ENCODE measurements at regions not wholly inside any gene's neighbourhood (a gene's known extent, or its start where the extent isn't known, plus 50 kb on each side); places are given as distances from the start of the nearest gene placed in this dataset.

DNA sequence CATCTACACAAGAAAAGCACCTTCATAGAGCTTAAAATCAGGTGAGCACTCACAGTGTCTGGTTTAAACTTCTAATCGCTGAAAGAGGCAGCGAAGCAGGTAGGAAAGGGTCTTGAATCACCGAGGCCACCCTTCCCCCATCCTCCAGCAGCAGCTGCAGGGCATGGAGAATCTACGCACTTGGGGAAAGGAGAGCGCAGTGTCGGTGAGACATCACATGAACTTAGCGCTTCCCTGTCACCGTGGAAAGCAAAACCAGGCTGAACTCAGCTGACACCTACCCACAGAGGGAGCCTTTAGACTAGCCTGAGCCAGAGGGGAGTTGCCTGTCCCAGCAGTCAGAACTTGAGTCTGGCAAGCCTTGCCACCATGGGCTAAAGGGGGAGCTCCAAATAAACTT is 197.2 kb upstream of the ZFP42 start:
- no peak overlapping the region for H4K8ac ChIP-seq (ENCODE audit: extremely low read depth, insufficient read depth, low read length)
- ChIA-PET POLR2A (ENCODE audit: partially characterized antibody) (no interaction called here), CTCF (ENCODE audit: partially characterized antibody) (interaction anchor here (0.6 to 1.0 kb wide), 4 partner anchors 40 to 267 kb away, joined by 3 read pairs; no protein-coding TSS in a partner anchor)
- peak overlapping the region; percentile 75 for H2AFZ ChIP-seq (ENCODE audit: low read length)
- DNase-seq (ENCODE audit: low read depth in 1 of 2, low spot score in 2 of 2): no peak
- peak overlapping the region; percentile 5 for H2BK12ac ChIP-seq (ENCODE audit: low read depth, low read length)
- H3K4me2 ChIP-seq (ENCODE audit: insufficient read depth in 1 of 2, low read depth in 2 of 2, low read length in 2 of 2): peak overlapping the region; percentile 46 to 47
- H3K23ac ChIP-seq (ENCODE audit: insufficient read length): no peak overlapping the region
- H3K9ac ChIP-seq (replicated peaks in 1 of 4; ENCODE audit: extremely low read depth in 1 of 4, low read depth in 3 of 4, low read length in 3 of 4): no peak overlapping the region
- H3K4me3 ChIP-seq (ENCODE audit: extremely low read depth in 1 of 4, insufficient read depth in 2 of 4, low read depth in 3 of 4, low read length in 4 of 4): no peak overlapping the region
- peak overlapping the region; percentile 63; the same call in 1 of the 2 replicates for H2BK5ac ChIP-seq (ENCODE audit: low read depth, low read length)
- H3K18ac ChIP-seq (ENCODE audit: extremely low read depth, low read length): 0 out of 2 replicates have a peak overlapping the region, but pooled peaks have one; percentile 4
- no peak overlapping the region for H3K27ac ChIP-seq (ENCODE audit: low read depth, low read length)
- peak overlapping the region; percentile 62 for H2BK120ac ChIP-seq (replicated peaks; ENCODE audit: low read depth, low read length)
- H3K36me3 ChIP-seq (ENCODE audit: control insufficient read depth in 2 of 4, insufficient read depth in 4 of 4, low read length in 3 of 4): no peaks in the 10 kb centered on the region
- 65% methylated on average over 8 of the region's 8 CpGs; no CpG with 5 or more reads in 1 of the 2 experiments for WGBS, 2 experiments (ENCODE audit: extremely low coverage in 1 of 2, insufficient coverage in 1 of 2, insufficient read length in 1 of 2, insufficient replicate concordance in 2 of 2, low coverage in 1 of 2, low lambda C conversion rate in 2 of 2, missing lambda C conversion rate in 1 of 2)
- peak overlapping the region; percentile 40; the same call in 1 of the 2 replicates for H2BK20ac ChIP-seq (ENCODE audit: low read length)
- H3K79me1 ChIP-seq (ENCODE audit: low read depth, low read length): no peaks in the 10 kb centered on the region
- H3K14ac ChIP-seq (ENCODE audit: insufficient read length): no peak overlapping the region
- H4K91ac ChIP-seq (replicated peaks; ENCODE audit: insufficient read length, low read length): peak overlapping the region; percentile 15
- no peaks in the 10 kb centered on the region for H3K27me3 ChIP-seq (replicated peaks in 1 of 4; ENCODE audit: control insufficient read depth in 3 of 4, extremely low read depth in 1 of 4, insufficient read depth in 3 of 4, low read length in 3 of 4)
- H4K5ac ChIP-seq (ENCODE audit: insufficient read length, low read depth, low read length): peak overlapping the region; percentile 8
- peaks cover 3 to 8% (median 6%) of the 10 kb centered on the region in 4 experiments; a peak in 6 of 7 replicates for H3K4me1 ChIP-seq (replicated peaks in 1 of 4; ENCODE audit: control insufficient read depth in 3 of 4, insufficient read depth in 4 of 4, low read length in 3 of 4)
- no peaks in the 10 kb centered on the region for H3K79me2 ChIP-seq (ENCODE audit: control insufficient read depth in 1 of 2, insufficient read depth in 2 of 2, low read length in 2 of 2)
- no peaks in the 10 kb centered on the region; the same call in 1 of the 2 replicates for H3K23me2 ChIP-seq (ENCODE audit: low read depth, low read length)
- H2BK15ac ChIP-seq (ENCODE audit: low read length): no peak overlapping the region
- no peak overlapping the region for H3K4ac ChIP-seq (replicated peaks; ENCODE audit: insufficient read length, low read depth, low read length)
- no peaks in the 10 kb centered on the region for H4K20me1 ChIP-seq (replicated peaks in 1 of 2; ENCODE audit: control insufficient read depth in 1 of 2, insufficient read depth in 2 of 2, low read length in 2 of 2)
- no peak for FAIRE-seq
- H2AK5ac ChIP-seq (ENCODE audit: low read depth, low read length): no peak overlapping the region
- H3K9me3 ChIP-seq (ENCODE audit: insufficient read depth in 2 of 2, low read depth in 1 of 2, low read length in 1 of 2): no peaks in the 10 kb centered on the region; a peak in 2 of 4 replicates
- no peak overlapping the region for H3K56ac ChIP-seq (replicated peaks; ENCODE audit: insufficient read length, low read depth, low read length)

Data from H1 (cell line).